SU-DHL-6 (cell line): ENCODE measurements at regions not wholly inside any gene's neighbourhood (a gene's known extent, or its start where the extent isn't known, plus 50 kb on each side); places are given as distances from the start of the nearest gene placed in this dataset.

Experiments
- EZH2phosphoT487 ChIP-seq: fragments of 200-600 bp; sonication (generic), shearing (Covaris generic); conservative IDR thresholded peaks from 2 replicates; pipeline ENCODE4 v1.6.1; 2018; ENCODE audit warnings: mild to moderate bottlenecking, antibody characterized with exemption, low read length, moderate library complexity, mixed read lengths
- TF ChIP-seq, protein P1 (sequence below): fragments of 200-600 bp; sonication (generic); IDR thresholded peaks from one replicate; pipeline ENCODE4 v1.5.1; 2017; ENCODE audit warnings: antibody characterized with exemption, mild to moderate bottlenecking, low read length, moderate library complexity; ENCODE audit not compliant: insufficient read depth, poor library complexity, severe bottlenecking

DNA sequence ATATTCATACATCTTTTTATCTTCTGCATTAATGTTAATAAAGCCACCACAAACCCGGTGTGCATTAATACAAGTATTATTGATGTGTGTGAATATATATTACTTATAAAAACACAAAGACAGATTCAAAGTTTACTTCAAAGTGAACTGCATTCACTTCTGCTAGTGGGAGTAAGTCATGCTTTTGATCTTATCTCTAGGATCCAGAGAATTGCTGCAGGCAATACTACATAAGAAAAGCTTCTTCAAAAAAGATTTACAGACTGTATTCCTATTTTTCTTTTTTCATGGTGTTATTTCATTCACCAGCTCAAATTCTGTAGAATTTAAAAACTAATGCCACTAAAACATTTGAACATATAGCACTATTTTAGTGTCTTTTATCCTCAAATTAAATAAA is 87.5 kb upstream of the CBLB start:
- TF ChIP-seq, protein P1, sequence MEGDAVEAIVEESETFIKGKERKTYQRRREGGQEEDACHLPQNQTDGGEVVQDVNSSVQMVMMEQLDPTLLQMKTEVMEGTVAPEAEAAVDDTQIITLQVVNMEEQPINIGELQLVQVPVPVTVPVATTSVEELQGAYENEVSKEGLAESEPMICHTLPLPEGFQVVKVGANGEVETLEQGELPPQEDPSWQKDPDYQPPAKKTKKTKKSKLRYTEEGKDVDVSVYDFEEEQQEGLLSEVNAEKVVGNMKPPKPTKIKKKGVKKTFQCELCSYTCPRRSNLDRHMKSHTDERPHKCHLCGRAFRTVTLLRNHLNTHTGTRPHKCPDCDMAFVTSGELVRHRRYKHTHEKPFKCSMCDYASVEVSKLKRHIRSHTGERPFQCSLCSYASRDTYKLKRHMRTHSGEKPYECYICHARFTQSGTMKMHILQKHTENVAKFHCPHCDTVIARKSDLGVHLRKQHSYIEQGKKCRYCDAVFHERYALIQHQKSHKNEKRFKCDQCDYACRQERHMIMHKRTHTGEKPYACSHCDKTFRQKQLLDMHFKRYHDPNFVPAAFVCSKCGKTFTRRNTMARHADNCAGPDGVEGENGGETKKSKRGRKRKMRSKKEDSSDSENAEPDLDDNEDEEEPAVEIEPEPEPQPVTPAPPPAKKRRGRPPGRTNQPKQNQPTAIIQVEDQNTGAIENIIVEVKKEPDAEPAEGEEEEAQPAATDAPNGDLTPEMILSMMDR, result no peak
- no peak for TF ChIP-seq EZH2phosphoT487
